Uterus (tissue), 2 donors: ENCODE measurements at regions not wholly inside any gene's neighbourhood (a gene's known extent, or its start where the extent isn't known, plus 50 kb on each side); places are given as distances from the start of the nearest gene placed in this dataset.

ENCODE experiments used
- POLR2A ChIP-seq, 2 donors: fragments of 450-650 bp; IDR thresholded peaks; one replicate each; pipeline ENCODE4 v1.6.1; 2016; ENCODE audit warnings: antibody characterized with exemption in 2 of 2, mild to moderate bottlenecking in 1 of 2, moderate library complexity in 1 of 2
- TF ChIP-seq, protein P1 (sequence below), 4 experiments: fragments of 200-600 bp in 2 of 4; fragments of 450-650 bp in 2 of 4; sonication (generic) in 2 of 4; IDR thresholded peaks; one replicate each; pipeline ENCODE4 v1.5.1; 2016 to 2019; ENCODE audit warnings: antibody characterized with exemption in 4 of 4, mild to moderate bottlenecking in 2 of 4, moderate library complexity in 1 of 4

DNA sequence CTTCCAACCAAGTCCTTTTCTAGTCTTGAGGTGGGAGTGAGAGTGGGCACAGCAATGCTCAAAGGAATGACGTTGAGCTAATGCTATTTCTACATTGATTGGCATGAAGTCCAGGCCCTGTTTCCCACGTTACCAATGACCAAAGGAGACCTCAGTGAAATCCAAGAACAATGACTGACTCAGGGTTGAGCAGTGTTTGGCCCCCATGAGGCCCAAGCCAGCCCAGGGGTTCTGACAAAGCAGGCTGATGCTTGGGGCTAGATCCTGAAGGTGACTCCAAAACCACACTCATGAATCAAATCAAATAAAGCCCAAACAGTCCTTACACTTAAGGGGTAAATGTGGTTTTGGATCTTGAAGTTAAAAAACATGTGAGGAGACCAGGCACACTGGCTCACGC, 278.5 kb upstream of the GJB5 start:
- no peak for TF ChIP-seq POLR2A (IDR thresholded peaks at IDR 0.05)
- TF ChIP-seq, protein P1, sequence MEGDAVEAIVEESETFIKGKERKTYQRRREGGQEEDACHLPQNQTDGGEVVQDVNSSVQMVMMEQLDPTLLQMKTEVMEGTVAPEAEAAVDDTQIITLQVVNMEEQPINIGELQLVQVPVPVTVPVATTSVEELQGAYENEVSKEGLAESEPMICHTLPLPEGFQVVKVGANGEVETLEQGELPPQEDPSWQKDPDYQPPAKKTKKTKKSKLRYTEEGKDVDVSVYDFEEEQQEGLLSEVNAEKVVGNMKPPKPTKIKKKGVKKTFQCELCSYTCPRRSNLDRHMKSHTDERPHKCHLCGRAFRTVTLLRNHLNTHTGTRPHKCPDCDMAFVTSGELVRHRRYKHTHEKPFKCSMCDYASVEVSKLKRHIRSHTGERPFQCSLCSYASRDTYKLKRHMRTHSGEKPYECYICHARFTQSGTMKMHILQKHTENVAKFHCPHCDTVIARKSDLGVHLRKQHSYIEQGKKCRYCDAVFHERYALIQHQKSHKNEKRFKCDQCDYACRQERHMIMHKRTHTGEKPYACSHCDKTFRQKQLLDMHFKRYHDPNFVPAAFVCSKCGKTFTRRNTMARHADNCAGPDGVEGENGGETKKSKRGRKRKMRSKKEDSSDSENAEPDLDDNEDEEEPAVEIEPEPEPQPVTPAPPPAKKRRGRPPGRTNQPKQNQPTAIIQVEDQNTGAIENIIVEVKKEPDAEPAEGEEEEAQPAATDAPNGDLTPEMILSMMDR (IDR thresholded peaks at IDR 0.05): no peak
